Activated naive CD4-positive, alpha-beta T cell treated with anti-CD3 and anti-CD28 coated beads, Interleukin-2, amount 50 U/mL, for 72 hours (primary cell): ENCODE measurements at regions not wholly inside any gene's neighbourhood (a gene's known extent, or its start where the extent isn't known, plus 50 kb on each side); places are given as distances from the start of the nearest gene placed in this dataset.

Source experiments
- ATAC-seq, 2 donors: fragments of 150-1000 bp; cut with Tn5 transposase; 2 replicates each; pipeline ENCODE4 v1.10.0; 2021; ENCODE audit warnings: mild to moderate bottlenecking in 2 of 2, moderate library complexity in 2 of 2
- DNase-seq, 2 donors: peaks; one replicate each; pipeline ENCODE4 v3.0.0; 2021 to 2022; ENCODE audit warnings: low spot score in 2 of 2
- H3K27ac Mint-ChIP-seq, 2 donors: one replicate each; pipeline ENCODE4 v1.8.0; 2022; ENCODE audit warnings: mild to moderate bottlenecking in 2 of 2, mixed read lengths in 2 of 2
- H3K36me3 Mint-ChIP-seq, 2 donors: one replicate each; pipeline ENCODE4 v1.8.0; 2022; ENCODE audit warnings: mixed read lengths in 2 of 2
- H3K9me3 Mint-ChIP-seq, 2 donors: one replicate each; pipeline ENCODE4 v1.8.0; 2022; ENCODE audit warnings: mixed read lengths in 2 of 2

- Mint-ChIP-seq H3K36me3 (no peaks in the 10 kb centered on the region), H3K27ac (no peak overlapping the region), H3K9me3 (no peaks in the 10 kb centered on the region)
- ATAC-seq: no peak
- no peak for DNase-seq
These were observed 51.9 kb upstream of the IYD start for GRCh38 chr6:150316936-150317335.
